ENCODE measurements at regions not wholly inside any gene's neighbourhood (a gene's known extent, or its start where the extent isn't known, plus 50 kb on each side); places are given as distances from the start of the nearest gene placed in this dataset.
"Not testable (repeated sequence)": the region's sequence is repeated elsewhere in the genome, so short reads cannot be mapped to it uniquely, and the experiment has no call there.

GRCh38 chr2:200090683-200091082 is 135.3 kb downstream of the MAIP1 start:
- in situ Hi-C loops (cut with HindIII; ENCODE audit: low pct_ligation_motif_present, low pct_unique_long_range_greater_than_20kb, low sequenced_read_pairs), result no loop called here
- no peak for DNase-seq

- no peak for DNase-seq
- in situ Hi-C loops (cut with HindIII; ENCODE audit: low pct_ligation_motif_present, low pct_unique_long_range_greater_than_20kb, low sequenced_read_pairs), result no loop called here
Measured at GRCh38 chr2:200091126-200091525, 135.7 kb downstream of the MAIP1 start.

GRCh38 chr2:200092235-200092634 is 136.9 kb downstream of the MAIP1 start:
- no peak for DNase-seq
- in situ Hi-C loops (cut with HindIII; ENCODE audit: low pct_ligation_motif_present, low pct_unique_long_range_greater_than_20kb, low sequenced_read_pairs), result no loop called here

GRCh38 chr2:200095436-200095835 is 140.1 kb downstream of the MAIP1 start:
- in situ Hi-C loops (cut with HindIII; ENCODE audit: low pct_ligation_motif_present, low pct_unique_long_range_greater_than_20kb, low sequenced_read_pairs), result no loop called here
- DNase-seq, result no peak

- DNase-seq, result no peak
- in situ Hi-C loops (cut with HindIII; ENCODE audit: low pct_ligation_motif_present, low pct_unique_long_range_greater_than_20kb, low sequenced_read_pairs), result no loop called here
Measured at GRCh38 chr2:200099256-200099655, 143.9 kb downstream of the MAIP1 start.

- DNase-seq, result no peak
- in situ Hi-C loops (cut with HindIII; ENCODE audit: low pct_ligation_motif_present, low pct_unique_long_range_greater_than_20kb, low sequenced_read_pairs), result no loop called here
Measured at GRCh38 chr2:200100027-200100426, 144.6 kb downstream of the MAIP1 start.

- DNase-seq, result no peak
- in situ Hi-C loops (cut with HindIII; ENCODE audit: low pct_ligation_motif_present, low pct_unique_long_range_greater_than_20kb, low sequenced_read_pairs), result no loop called here
Measured at GRCh38 chr2:200101922-200102321, 146.5 kb downstream of the MAIP1 start.

- in situ Hi-C loops (cut with HindIII; ENCODE audit: low pct_ligation_motif_present, low pct_unique_long_range_greater_than_20kb, low sequenced_read_pairs), result no loop called here
Measured at GRCh38 chr2:200102971-200103370, 147.6 kb downstream of the MAIP1 start.

GRCh38 chr2:200104015-200104414 is 148.6 kb downstream of the MAIP1 start:
- in situ Hi-C loops (cut with HindIII; ENCODE audit: low pct_ligation_motif_present, low pct_unique_long_range_greater_than_20kb, low sequenced_read_pairs), result no loop called here
- DNase-seq, result no peak

More at GRCh38 chr2:200102971-200103370, 147.6 kb downstream of the MAIP1 start:
- no peak for DNase-seq

GRCh38 chr2:200107514-200108217 is 152.3 kb downstream of the MAIP1 start:
- in situ Hi-C loops (cut with HindIII; ENCODE audit: low pct_ligation_motif_present, low pct_unique_long_range_greater_than_20kb, low sequenced_read_pairs), result no loop called here
- no peak for DNase-seq

- in situ Hi-C loops (cut with HindIII; ENCODE audit: low pct_ligation_motif_present, low pct_unique_long_range_greater_than_20kb, low sequenced_read_pairs), result no loop called here
- DNase-seq, result no peak
Measured at GRCh38 chr2:200109421-200109820, 154.0 kb downstream of the MAIP1 start.

- in situ Hi-C loops (cut with HindIII; ENCODE audit: low pct_ligation_motif_present, low pct_unique_long_range_greater_than_20kb, low sequenced_read_pairs), result no loop called here
- no peak for DNase-seq
Measured at GRCh38 chr2:200110381-200110780, 155.0 kb downstream of the MAIP1 start.

GRCh38 chr2:200113016-200113799 is 157.8 kb downstream of the MAIP1 start:
- DNase-seq; in situ Hi-C loops (cut with HindIII; ENCODE audit: low pct_ligation_motif_present, low pct_unique_long_range_greater_than_20kb, low sequenced_read_pairs): not testable (repeated sequence)

GRCh38 chr2:200119236-200119635 is 163.9 kb downstream of the MAIP1 start:
- DNase-seq, result no peak
- in situ Hi-C loops (cut with HindIII; ENCODE audit: low pct_ligation_motif_present, low pct_unique_long_range_greater_than_20kb, low sequenced_read_pairs), result no loop called here

- DNase-seq, result no peak
- in situ Hi-C loops (cut with HindIII; ENCODE audit: low pct_ligation_motif_present, low pct_unique_long_range_greater_than_20kb, low sequenced_read_pairs), result no loop called here
Measured at GRCh38 chr2:200121931-200122330, 166.5 kb downstream of the MAIP1 start.

- in situ Hi-C loops (cut with HindIII; ENCODE audit: low pct_ligation_motif_present, low pct_unique_long_range_greater_than_20kb, low sequenced_read_pairs), result no loop called here
- DNase-seq, result no peak
Measured at GRCh38 chr2:200122683-200123082, 167.3 kb downstream of the MAIP1 start.

- in situ Hi-C loops (cut with HindIII; ENCODE audit: low pct_ligation_motif_present, low pct_unique_long_range_greater_than_20kb, low sequenced_read_pairs); DNase-seq: not testable (repeated sequence)
Measured at GRCh38 chr2:200124665-200125368, 169.4 kb downstream of the MAIP1 start.

- in situ Hi-C loops (cut with HindIII; ENCODE audit: low pct_ligation_motif_present, low pct_unique_long_range_greater_than_20kb, low sequenced_read_pairs), result no loop called here
- no peak for DNase-seq
Measured at GRCh38 chr2:200125444-200126284, 170.3 kb downstream of the MAIP1 start.

All from ACHN (cell line).